ENCODE measurements at regions not wholly inside any gene's neighbourhood (a gene's known extent, or its start where the extent isn't known, plus 50 kb on each side); places are given as distances from the start of the nearest gene placed in this dataset.
"Not testable (repeated sequence)": the region's sequence is repeated elsewhere in the genome, so short reads cannot be mapped to it uniquely, and the experiment has no call there.

DNA sequence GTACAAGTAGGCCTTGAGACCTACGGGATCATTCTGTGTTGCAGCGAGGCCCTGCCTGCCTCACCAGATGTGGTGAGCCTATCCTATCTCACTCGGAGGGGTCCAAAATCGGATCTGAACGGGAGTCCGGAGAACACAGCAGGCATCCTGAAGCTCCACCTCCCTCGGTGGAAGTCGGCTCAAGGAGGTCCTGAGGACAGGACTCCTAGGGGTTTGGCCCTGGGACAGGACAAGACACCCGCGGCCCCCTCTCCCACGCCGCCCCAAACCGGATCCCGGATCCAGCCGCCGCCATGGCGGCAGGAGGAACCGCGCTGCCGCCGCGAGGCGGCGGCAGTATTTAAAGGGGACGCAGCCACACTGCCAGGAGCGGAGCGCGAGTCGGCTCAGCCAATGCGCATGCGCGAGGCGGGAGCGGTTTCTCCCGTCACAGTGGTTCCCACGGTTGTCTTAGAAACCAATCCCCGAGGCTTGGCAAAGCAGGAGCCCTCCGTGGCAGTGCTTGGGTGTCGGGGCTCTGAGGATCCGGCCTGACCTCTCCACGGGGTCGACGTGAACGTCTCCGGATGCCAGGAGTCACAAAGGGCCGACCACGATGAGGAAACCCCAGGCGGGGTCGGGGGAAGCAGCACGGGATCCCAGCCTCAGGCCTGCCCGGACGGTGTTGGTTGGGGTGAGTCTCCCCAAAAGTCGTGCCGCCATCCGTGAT is 454.6 kb upstream of the ZNG1F start:
- DNase-seq (ENCODE audit: extremely low read depth in 1 of 2, low read depth in 1 of 2), result peak in 1 of 2 donors; percentile 19

DNA sequence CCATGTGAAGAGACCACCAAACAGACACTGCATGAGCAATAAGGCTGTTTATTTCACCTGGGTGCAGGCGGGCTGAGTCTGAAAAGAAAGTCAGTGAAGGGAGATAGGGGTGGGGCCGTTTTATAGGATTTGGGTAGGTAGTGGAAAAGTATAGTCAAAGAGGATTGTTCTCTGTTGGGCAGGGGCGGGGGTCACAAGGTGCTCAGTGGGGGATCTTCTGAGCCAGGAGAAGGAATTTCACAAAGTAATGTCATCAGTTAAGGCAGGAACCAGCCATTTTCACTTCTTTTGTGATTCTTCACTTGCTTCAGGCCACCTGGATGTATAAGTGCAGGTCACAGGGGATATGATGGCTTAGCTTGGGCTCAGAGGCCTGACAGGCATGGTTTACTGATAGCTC is 444.6 kb upstream of the ZNG1F start:
- not testable (repeated sequence) for DNase-seq (ENCODE audit: extremely low read depth in 1 of 2, low read depth in 1 of 2)

DNA sequence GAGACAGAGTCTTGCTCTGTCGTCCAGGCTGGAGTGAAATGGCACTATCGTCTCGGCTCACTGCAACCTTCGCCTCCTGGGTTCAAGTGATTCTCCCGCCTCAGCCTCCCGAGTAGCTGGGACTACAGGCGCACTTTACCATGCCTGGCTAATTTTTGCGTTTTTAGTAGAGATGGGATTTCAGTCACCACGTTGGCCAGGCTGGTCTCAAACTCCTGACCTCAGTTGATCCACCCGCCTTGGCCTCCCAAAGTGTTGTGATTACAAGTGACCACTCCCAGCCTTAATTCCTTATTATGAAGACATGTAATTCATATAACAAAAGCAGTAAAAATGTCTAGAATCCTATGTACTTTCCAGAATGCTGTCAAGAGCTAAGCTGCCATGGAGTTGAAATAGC is 434.5 kb upstream of the ZNG1F start:
- not testable (repeated sequence) for DNase-seq (ENCODE audit: extremely low read depth in 1 of 2, low read depth in 1 of 2)

DNA sequence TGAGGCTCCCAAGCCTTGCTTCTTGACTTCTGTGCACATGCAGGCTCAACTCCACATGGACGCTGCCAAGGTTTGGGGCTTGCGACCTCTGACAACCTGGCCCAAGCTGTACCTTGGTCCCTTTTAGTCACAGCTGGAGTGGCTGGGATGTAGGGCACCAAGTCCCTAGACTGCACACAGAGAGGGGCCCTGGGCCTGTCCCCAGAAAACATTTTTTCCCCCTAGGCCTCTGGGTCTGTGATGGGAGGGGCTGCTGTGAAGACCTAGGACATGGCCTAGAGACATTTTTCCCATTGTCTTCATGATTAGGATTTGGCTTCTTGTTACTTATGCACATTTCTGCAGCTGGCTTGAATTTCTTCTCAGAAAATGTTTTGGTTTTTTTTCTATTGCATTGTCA is 430.1 kb upstream of the ZNG1F start:
- DNase-seq (ENCODE audit: extremely low read depth in 1 of 2, low read depth in 1 of 2), result not testable (repeated sequence)

DNA sequence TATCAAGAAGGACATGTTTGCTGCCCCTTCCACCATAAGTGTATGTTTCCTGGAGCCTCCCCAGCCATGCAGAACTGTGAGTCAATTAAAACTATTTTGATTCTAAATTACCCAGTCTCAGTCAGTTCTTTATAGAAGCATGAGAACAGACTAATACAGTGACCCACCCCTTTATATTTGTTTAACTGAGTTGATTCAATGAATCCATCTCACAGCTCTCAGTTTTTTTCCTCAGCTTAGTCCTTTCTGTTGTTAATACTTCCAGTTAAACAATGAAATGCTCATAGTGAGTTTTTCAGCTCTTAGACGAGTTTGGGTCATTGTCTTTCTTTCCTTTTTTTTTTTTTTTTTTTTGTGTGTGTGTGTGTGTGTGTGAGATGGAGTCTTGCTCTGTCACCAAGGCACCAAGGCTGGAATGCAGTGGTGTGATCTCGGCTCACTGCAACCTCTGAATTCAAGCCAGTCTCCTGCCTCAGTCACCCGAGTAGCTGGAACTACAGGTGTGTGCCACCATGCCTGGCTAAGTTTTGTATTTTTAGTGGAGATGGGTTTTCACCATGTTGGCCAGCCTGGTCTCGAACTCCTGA is 417.9 kb upstream of the ZNG1F start:
- not testable (repeated sequence) for DNase-seq (ENCODE audit: extremely low read depth in 1 of 2, low read depth in 1 of 2)

DNA sequence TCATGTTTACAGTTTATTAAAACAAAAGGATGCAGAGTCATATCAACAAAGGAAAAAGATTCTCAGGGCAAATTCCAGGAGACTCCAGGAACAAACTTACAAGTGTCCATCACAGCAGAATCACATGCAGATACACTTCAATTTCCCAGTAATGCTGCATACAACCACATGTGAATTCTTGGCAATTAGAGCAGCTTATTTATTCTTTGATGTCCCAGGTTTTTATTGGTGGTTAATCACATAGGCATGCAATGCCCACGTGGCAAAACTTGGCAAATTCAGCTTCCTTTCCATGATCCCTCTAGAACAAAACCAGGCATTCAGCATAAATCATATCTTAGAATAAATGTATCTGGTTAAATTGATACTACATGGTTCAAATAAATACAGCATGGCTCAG is 376.5 kb upstream of the ZNG1F start:
- DNase-seq (ENCODE audit: extremely low read depth in 1 of 2, low read depth in 1 of 2), result not testable (repeated sequence)

Data from stimulated activated CD8-positive, alpha-beta memory T cell treated with anti-CD3 and anti-CD28 coated beads, Interleukin-7, amount 100 ng/mL, for 48 hours (primary cell).